Immature natural killer cell (primary cell): ENCODE measurements at regions not wholly inside any gene's neighbourhood (a gene's known extent, or its start where the extent isn't known, plus 50 kb on each side); places are given as distances from the start of the nearest gene placed in this dataset.

Experiments
- DNase-seq, 3 donors: peaks; one replicate each; pipeline ENCODE4 v3.0.0; 2022; ENCODE audit warnings: mixed read lengths in 1 of 3
- H3K27ac Mint-ChIP-seq, 6 donors: one replicate each; pipeline ENCODE4 v1.8.0; 2020; ENCODE audit warnings: mixed read lengths in 6 of 6, mild to moderate bottlenecking in 5 of 6, inconsistent platforms in 4 of 6, moderate library complexity in 3 of 6
- H3K27me3 Mint-ChIP-seq, 3 donors: one replicate each; pipeline ENCODE4 v1.8.0; 2020 to 2021; ENCODE audit warnings: low read depth in 3 of 3, mild to moderate bottlenecking in 3 of 3, mixed read lengths in 3 of 3, moderate library complexity in 3 of 3, inconsistent platforms in 1 of 3
- H3K36me3 Mint-ChIP-seq, 3 donors: one replicate each; pipeline ENCODE4 v1.8.0; 2020; ENCODE audit warnings: mixed read lengths in 3 of 3, inconsistent platforms in 2 of 3, mild to moderate bottlenecking in 2 of 3
- H3K4me1 Mint-ChIP-seq, 2 donors: one replicate each; pipeline ENCODE4 v1.8.0; 2020; ENCODE audit warnings: inconsistent platforms in 2 of 2, mild to moderate bottlenecking in 2 of 2, mixed read lengths in 2 of 2, moderate library complexity in 1 of 2
- H3K4me3 Mint-ChIP-seq, 5 donors: one replicate each; pipeline ENCODE4 v1.8.0; 2020; ENCODE audit warnings: mild to moderate bottlenecking in 5 of 5, mixed read lengths in 5 of 5, inconsistent platforms in 3 of 5, moderate library complexity in 3 of 5
- H3K9me3 Mint-ChIP-seq, 6 donors: one replicate each; pipeline ENCODE4 v1.8.0; 2020; ENCODE audit warnings: mild to moderate bottlenecking in 6 of 6, mixed read lengths in 6 of 6, inconsistent platforms in 4 of 6, moderate library complexity in 3 of 6

GRCh38 chr2:19261061-19261460, 97.4 kb downstream of the OSR1 start:
- H3K27ac Mint-ChIP-seq, result no peak overlapping the region
- peaks cover 0 to 3% (median 0%) of the 10 kb centered on the region in 3 donors for H3K27me3 Mint-ChIP-seq
- H3K36me3 Mint-ChIP-seq, result peaks cover 0 to 3% (median 3%) of the 10 kb centered on the region in 3 donors
- peaks cover 3 to 17% (median 6%) of the 10 kb centered on the region in 6 donors for H3K9me3 Mint-ChIP-seq
- no peaks in the 10 kb centered on the region for H3K4me1 Mint-ChIP-seq
- no peak overlapping the region for H3K4me3 Mint-ChIP-seq
- no peak for DNase-seq

- DNase-seq, result no peak
- peaks cover 0 to 2% (median 2%) of the 10 kb centered on the region in 3 donors for H3K27me3 Mint-ChIP-seq
- no peaks in the 10 kb centered on the region for H3K4me1 Mint-ChIP-seq
- no peak overlapping the region for H3K27ac Mint-ChIP-seq
- H3K9me3 Mint-ChIP-seq, result peaks cover 0 to 27% (median 10%) of the 10 kb centered on the region in 6 donors
- H3K36me3 Mint-ChIP-seq, result no peaks in the 10 kb centered on the region
- H3K4me3 Mint-ChIP-seq, result no peak overlapping the region
These were observed 102.3 kb downstream of the OSR1 start for GRCh38 chr2:19256121-19256601.

- no peaks in the 10 kb centered on the region for H3K4me1 Mint-ChIP-seq
- peaks cover 0 to 2% (median 2%) of the 10 kb centered on the region in 3 donors for H3K27me3 Mint-ChIP-seq
- no peak overlapping the region for H3K4me3 Mint-ChIP-seq
- DNase-seq, result no peak
- no peak overlapping the region for H3K27ac Mint-ChIP-seq
- H3K36me3 Mint-ChIP-seq, result no peaks in the 10 kb centered on the region
- H3K9me3 Mint-ChIP-seq, result peaks cover 0 to 27% (median 10%) of the 10 kb centered on the region in 6 donors
These were observed 102.9 kb downstream of the OSR1 start for GRCh38 chr2:19255481-19255880.

- peaks cover 0 to 14% (median 5%) of the 10 kb centered on the region in 6 donors for H3K9me3 Mint-ChIP-seq
- H3K27me3 Mint-ChIP-seq, result peaks cover 0 to 2% (median 0%) of the 10 kb centered on the region in 3 donors
- H3K4me1 Mint-ChIP-seq, result no peaks in the 10 kb centered on the region
These were observed 106.9 kb downstream of the OSR1 start for GRCh38 chr2:19251554-19251953.

GRCh38 chr2:19250906-19251305, 107.5 kb downstream of the OSR1 start:
- DNase-seq, result no peak
- Mint-ChIP-seq H3K4me3 (no peak overlapping the region), H3K27ac (no peak overlapping the region), H3K36me3 (no peaks in the 10 kb centered on the region), H3K27me3 (peaks cover 0 to 2% (median 0%) of the 10 kb centered on the region in 3 donors), H3K4me1 (no peaks in the 10 kb centered on the region), H3K9me3 (peaks cover 0 to 14% (median 6%) of the 10 kb centered on the region in 6 donors)

More at GRCh38 chr2:19251554-19251953, 106.9 kb downstream of the OSR1 start:
- H3K36me3 Mint-ChIP-seq, result no peaks in the 10 kb centered on the region
- no peak overlapping the region for H3K4me3 Mint-ChIP-seq
- DNase-seq, result no peak
- no peak overlapping the region for H3K27ac Mint-ChIP-seq

- Mint-ChIP-seq H3K27me3 (peaks cover 0 to 2% (median 1%) of the 10 kb centered on the region in 3 donors), H3K4me1 (no peaks in the 10 kb centered on the region), H3K4me3 (no peak overlapping the region), H3K36me3 (no peaks in the 10 kb centered on the region), H3K27ac (no peak overlapping the region), H3K9me3 (peaks cover 0 to 7% (median 0%) of the 10 kb centered on the region in 6 donors)
- no peak for DNase-seq
These were observed 111.2 kb downstream of the OSR1 start for GRCh38 chr2:19247186-19247585.

- Mint-ChIP-seq H3K4me1 (no peaks in the 10 kb centered on the region), H3K27me3 (peaks cover 0 to 1% (median 0%) of the 10 kb centered on the region in 3 donors), H3K27ac (no peak overlapping the region), H3K36me3 (no peaks in the 10 kb centered on the region), H3K9me3 (peaks cover 0 to 7% (median 0%) of the 10 kb centered on the region in 6 donors), H3K4me3 (no peak overlapping the region)
- no peak for DNase-seq
These were observed 111.9 kb downstream of the OSR1 start for GRCh38 chr2:19246496-19246895.

- Mint-ChIP-seq H3K4me3 (no peak overlapping the region), H3K9me3 (peaks cover 0 to 7% (median 2%) of the 10 kb centered on the region in 6 donors)
These were observed 113.7 kb downstream of the OSR1 start for GRCh38 chr2:19244460-19245363.

GRCh38 chr2:19238440-19239060, 119.9 kb downstream of the OSR1 start:
- Mint-ChIP-seq H3K27ac (no peak overlapping the region), H3K4me1 (no peaks in the 10 kb centered on the region), H3K9me3 (peaks cover 0 to 7% (median 2%) of the 10 kb centered on the region in 6 donors), H3K36me3 (no peaks in the 10 kb centered on the region), H3K4me3 (no peak overlapping the region), H3K27me3 (peaks cover 0 to 4% (median 4%) of the 10 kb centered on the region in 3 donors)
- DNase-seq, result no peak

More at GRCh38 chr2:19244460-19245363, 113.7 kb downstream of the OSR1 start:
- DNase-seq, result no peak
- H3K4me1 Mint-ChIP-seq, result no peaks in the 10 kb centered on the region
- no peak overlapping the region for H3K27ac Mint-ChIP-seq
- peaks cover 0 to 1% (median 1%) of the 10 kb centered on the region in 3 donors for H3K27me3 Mint-ChIP-seq
- no peaks in the 10 kb centered on the region for H3K36me3 Mint-ChIP-seq

GRCh38 chr2:19235308-19235707, 123.1 kb downstream of the OSR1 start:
- H3K36me3 Mint-ChIP-seq, result no peaks in the 10 kb centered on the region
- H3K4me3 Mint-ChIP-seq, result no peak overlapping the region
- no peak overlapping the region for H3K27ac Mint-ChIP-seq
- no peak for DNase-seq
- H3K27me3 Mint-ChIP-seq, result peaks cover 0 to 4% (median 2%) of the 10 kb centered on the region in 3 donors
- no peaks in the 10 kb centered on the region for H3K4me1 Mint-ChIP-seq
- peaks cover 0 to 6% (median 2%) of the 10 kb centered on the region in 6 donors for H3K9me3 Mint-ChIP-seq

GRCh38 chr2:19232312-19232711, 126.1 kb downstream of the OSR1 start:
- peaks cover 0 to 6% (median under 1%) of the 10 kb centered on the region in 6 donors for H3K9me3 Mint-ChIP-seq
- no peak for DNase-seq
- no peaks in the 10 kb centered on the region for H3K36me3 Mint-ChIP-seq
- H3K27me3 Mint-ChIP-seq, result peaks cover 0 to 3% (median 2%) of the 10 kb centered on the region in 3 donors
- H3K27ac Mint-ChIP-seq, result no peak overlapping the region
- H3K4me3 Mint-ChIP-seq, result no peak overlapping the region
- H3K4me1 Mint-ChIP-seq, result no peaks in the 10 kb centered on the region

GRCh38 chr2:19231625-19232024, 126.8 kb downstream of the OSR1 start:
- Mint-ChIP-seq H3K9me3 (peaks cover 0 to 6% (median under 1%) of the 10 kb centered on the region in 6 donors), H3K4me1 (no peaks in the 10 kb centered on the region), H3K27ac (no peak overlapping the region), H3K4me3 (no peak overlapping the region), H3K27me3 (peaks cover 0 to 7% (median 0%) of the 10 kb centered on the region in 3 donors), H3K36me3 (no peaks in the 10 kb centered on the region)
- no peak for DNase-seq

GRCh38 chr2:19230626-19231025, 127.8 kb downstream of the OSR1 start:
- H3K9me3 Mint-ChIP-seq, result peaks cover 0 to 9% (median 0%) of the 10 kb centered on the region in 6 donors
- no peak overlapping the region for H3K4me3 Mint-ChIP-seq
- no peak overlapping the region for H3K27ac Mint-ChIP-seq
- no peak for DNase-seq
- peaks cover 0 to 7% (median 0%) of the 10 kb centered on the region in 3 donors for H3K27me3 Mint-ChIP-seq
- H3K4me1 Mint-ChIP-seq, result no peaks in the 10 kb centered on the region
- H3K36me3 Mint-ChIP-seq, result no peaks in the 10 kb centered on the region

GRCh38 chr2:19228715-19229114, 129.7 kb downstream of the OSR1 start:
- no peaks in the 10 kb centered on the region for H3K36me3 Mint-ChIP-seq
- H3K9me3 Mint-ChIP-seq, result peaks cover 0 to 15% (median 0%) of the 10 kb centered on the region in 6 donors
- no peak for DNase-seq
- no peaks in the 10 kb centered on the region for H3K4me1 Mint-ChIP-seq
- peaks cover 0 to 7% (median 0%) of the 10 kb centered on the region in 3 donors for H3K27me3 Mint-ChIP-seq
- no peak overlapping the region for H3K4me3 Mint-ChIP-seq
- no peak overlapping the region for H3K27ac Mint-ChIP-seq
